ENCODE measurements at regions not wholly inside any gene's neighbourhood (a gene's known extent, or its start where the extent isn't known, plus 50 kb on each side); places are given as distances from the start of the nearest gene placed in this dataset.

GRCh38 chr3:144394032-144394431 is 422.4 kb downstream of the DIPK2A start:
- TF ChIP-seq CTCF (optimal IDR thresholded peaks at IDR 0.05 in 1 of 3, IDR thresholded peaks at IDR 0.05 in 1 of 3, conservative IDR thresholded peaks at IDR 0.05 in 1 of 3; ENCODE audit: extremely low read depth in 1 of 3, insufficient read depth in 2 of 3, low read length in 3 of 3) (no peak), EZH2 (IDR thresholded peaks at IDR 0.05; ENCODE audit: low read length) (no peak)
